HEK293 (cell line): ENCODE measurements at regions not wholly inside any gene's neighbourhood (a gene's known extent, or its start where the extent isn't known, plus 50 kb on each side); places are given as distances from the start of the nearest gene placed in this dataset.
A peak's percentile ranks its signal among the peaks of the same experiment; 100 is the strongest.

Experiments used
- EGR2 ChIP-seq: fragments of 450-650 bp; formaldehyde crosslinking; IDR thresholded peaks from 2 replicates; pipeline ENCODE4 v1.5.1; 2016; ENCODE audit warnings: low read depth, missing biosample characterization, missing genetic modification characterization
- MZF1 ChIP-seq: fragments of 450-650 bp; formaldehyde crosslinking; IDR thresholded peaks from 2 replicates; pipeline ENCODE4 v1.5.1; 2017; ENCODE audit warnings: missing biosample characterization, missing genetic modification characterization, borderline replicate concordance
- ZBTB17 ChIP-seq: fragments of 450-650 bp; formaldehyde crosslinking; IDR thresholded peaks from 2 replicates; pipeline ENCODE4 v1.5.1; 2016; ENCODE audit warnings: missing biosample characterization, missing genetic modification characterization
- ZBTB48 ChIP-seq: fragments of 450-650 bp; formaldehyde crosslinking; IDR thresholded peaks from 2 replicates; pipeline ENCODE4 v1.5.1; 2016; ENCODE audit warnings: missing biosample characterization, missing genetic modification characterization
- ZNF266 ChIP-seq: fragments of 450-650 bp; formaldehyde crosslinking; IDR thresholded peaks from 2 replicates; pipeline ENCODE4 v1.5.1; 2016; ENCODE audit warnings: missing biosample characterization, missing genetic modification characterization, low read depth
- ZNF600 ChIP-seq: fragments of 450-650 bp; formaldehyde crosslinking; IDR thresholded peaks from 2 replicates; pipeline ENCODE4 v1.5.1; 2016; ENCODE audit warnings: missing biosample characterization, missing genetic modification characterization
- TF ChIP-seq, protein P1 (sequence below): fragments of 450-650 bp; formaldehyde crosslinking; IDR thresholded peaks from 2 replicates; pipeline ENCODE4 v1.5.1; 2016; ENCODE audit warnings: missing biosample characterization, missing genetic modification characterization
- TF ChIP-seq, protein P2 (sequence below): fragments of 450-650 bp; formaldehyde crosslinking; IDR thresholded peaks from 2 replicates; pipeline ENCODE4 v1.5.1; 2016; ENCODE audit warnings: missing biosample characterization, missing genetic modification characterization
- TF ChIP-seq, protein P3 (sequence below): fragments of 450-650 bp; formaldehyde crosslinking; IDR thresholded peaks from 2 replicates; pipeline ENCODE4 v1.5.1; 2016; ENCODE audit warnings: missing biosample characterization, missing genetic modification characterization
- TF ChIP-seq, protein P4 (sequence below): fragments of 450-650 bp; formaldehyde crosslinking; IDR thresholded peaks from 2 replicates; pipeline ENCODE4 v1.5.1; 2016; ENCODE audit warnings: missing biosample characterization, missing genetic modification characterization
- TF ChIP-seq, protein P5 (sequence below): fragments of 450-650 bp; formaldehyde crosslinking; IDR thresholded peaks from 2 replicates; pipeline ENCODE4 v1.5.1; 2017; ENCODE audit warnings: missing biosample characterization, missing genetic modification characterization
- TF ChIP-seq, protein P6 (sequence below): fragments of 450-650 bp; formaldehyde crosslinking; optimal IDR thresholded peaks from 2 replicates; pipeline ENCODE3; 2016; ENCODE audit warnings: missing biosample characterization, mild to moderate bottlenecking, missing genetic modification characterization

DNA sequence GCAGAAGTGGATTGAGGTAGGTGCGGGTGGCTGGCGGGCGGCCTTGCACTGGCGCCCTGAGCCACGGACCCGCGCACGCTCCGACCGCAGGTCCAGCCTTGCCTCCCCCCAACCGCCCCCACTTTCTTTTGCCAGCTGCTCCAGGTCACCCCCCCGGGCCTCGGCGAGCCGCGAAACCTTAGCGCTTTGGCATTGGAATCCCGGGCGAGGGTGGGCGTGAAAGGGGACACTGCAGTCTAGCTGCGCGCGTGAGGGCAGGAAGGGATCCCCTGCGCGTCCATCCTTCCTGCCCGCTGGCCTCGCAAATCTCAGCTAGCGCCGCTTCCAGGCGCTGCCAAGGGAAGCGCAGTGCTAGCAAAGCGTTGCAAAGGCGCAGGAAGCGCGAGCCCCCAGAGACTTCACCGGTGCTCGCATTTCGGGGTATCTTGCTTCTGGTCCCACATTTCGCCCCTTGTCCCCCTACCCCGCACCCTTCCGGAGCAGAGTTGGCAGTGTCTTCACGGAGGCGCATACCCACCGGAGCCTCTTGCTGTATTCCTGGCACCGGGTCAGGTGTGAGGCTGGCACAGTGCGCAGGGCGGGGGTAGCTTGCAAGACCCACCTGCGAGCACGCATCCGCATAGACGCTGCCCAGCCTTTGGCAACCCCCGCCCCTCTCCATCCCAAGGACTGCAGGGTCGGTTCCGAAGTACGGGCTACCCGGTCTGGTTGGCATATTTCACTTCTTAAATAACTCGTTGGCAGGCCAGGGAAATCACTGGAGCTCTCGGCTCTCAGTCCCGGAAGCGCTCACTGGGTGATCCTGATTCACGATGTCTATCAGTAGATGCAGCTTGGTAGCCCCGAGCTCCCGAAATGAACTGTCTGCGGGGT is 104.4 kb downstream of the UCHL1 start (continued):
- TF ChIP-seq, protein P1, sequence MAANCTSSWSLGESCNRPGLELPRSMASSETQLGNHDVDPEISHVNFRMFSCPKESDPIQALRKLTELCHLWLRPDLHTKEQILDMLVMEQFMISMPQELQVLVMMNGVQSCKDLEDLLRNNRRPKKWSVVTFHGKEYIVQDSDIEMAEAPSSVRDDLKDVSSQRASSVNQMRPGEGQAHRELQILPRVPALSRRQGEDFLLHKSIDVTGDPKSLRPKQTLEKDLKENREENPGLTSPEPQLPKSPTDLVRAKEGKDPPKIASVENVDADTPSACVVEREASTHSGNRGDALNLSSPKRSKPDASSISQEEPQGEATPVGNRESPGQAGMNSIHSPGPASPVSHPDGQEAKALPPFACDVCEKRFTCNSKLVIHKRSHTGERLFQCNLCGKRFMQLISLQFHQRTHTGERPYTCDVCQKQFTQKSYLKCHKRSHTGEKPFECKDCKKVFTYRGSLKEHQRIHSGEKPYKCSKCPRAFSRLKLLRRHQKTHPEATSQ (tag by site-specific recombination): no peak
- TF ChIP-seq EGR2 (0 out of 2 replicates have a peak, but pooled peaks have one; percentile 18), ZNF600 (tag by site-specific recombination) (0 out of 2 replicates have a peak, but pooled peaks have one; percentile 10), MZF1 (tag by site-specific recombination) (no peak), ZBTB48 (tag by site-specific recombination) (0 out of 2 replicates have a peak, but pooled peaks have one; percentile 42), ZNF266 (tag by site-specific recombination) (no peak), ZBTB17 (tag by site-specific recombination) (peak; percentile 17; the same call in 1 of the 2 replicates)
- TF ChIP-seq, protein P2, sequence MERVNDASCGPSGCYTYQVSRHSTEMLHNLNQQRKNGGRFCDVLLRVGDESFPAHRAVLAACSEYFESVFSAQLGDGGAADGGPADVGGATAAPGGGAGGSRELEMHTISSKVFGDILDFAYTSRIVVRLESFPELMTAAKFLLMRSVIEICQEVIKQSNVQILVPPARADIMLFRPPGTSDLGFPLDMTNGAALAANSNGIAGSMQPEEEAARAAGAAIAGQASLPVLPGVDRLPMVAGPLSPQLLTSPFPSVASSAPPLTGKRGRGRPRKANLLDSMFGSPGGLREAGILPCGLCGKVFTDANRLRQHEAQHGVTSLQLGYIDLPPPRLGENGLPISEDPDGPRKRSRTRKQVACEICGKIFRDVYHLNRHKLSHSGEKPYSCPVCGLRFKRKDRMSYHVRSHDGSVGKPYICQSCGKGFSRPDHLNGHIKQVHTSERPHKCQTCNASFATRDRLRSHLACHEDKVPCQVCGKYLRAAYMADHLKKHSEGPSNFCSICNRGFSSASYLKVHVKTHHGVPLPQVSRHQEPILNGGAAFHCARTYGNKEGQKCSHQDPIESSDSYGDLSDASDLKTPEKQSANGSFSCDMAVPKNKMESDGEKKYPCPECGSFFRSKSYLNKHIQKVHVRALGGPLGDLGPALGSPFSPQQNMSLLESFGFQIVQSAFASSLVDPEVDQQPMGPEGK (tag by site-specific recombination): peak; percentile 47
- TF ChIP-seq, protein P3, sequence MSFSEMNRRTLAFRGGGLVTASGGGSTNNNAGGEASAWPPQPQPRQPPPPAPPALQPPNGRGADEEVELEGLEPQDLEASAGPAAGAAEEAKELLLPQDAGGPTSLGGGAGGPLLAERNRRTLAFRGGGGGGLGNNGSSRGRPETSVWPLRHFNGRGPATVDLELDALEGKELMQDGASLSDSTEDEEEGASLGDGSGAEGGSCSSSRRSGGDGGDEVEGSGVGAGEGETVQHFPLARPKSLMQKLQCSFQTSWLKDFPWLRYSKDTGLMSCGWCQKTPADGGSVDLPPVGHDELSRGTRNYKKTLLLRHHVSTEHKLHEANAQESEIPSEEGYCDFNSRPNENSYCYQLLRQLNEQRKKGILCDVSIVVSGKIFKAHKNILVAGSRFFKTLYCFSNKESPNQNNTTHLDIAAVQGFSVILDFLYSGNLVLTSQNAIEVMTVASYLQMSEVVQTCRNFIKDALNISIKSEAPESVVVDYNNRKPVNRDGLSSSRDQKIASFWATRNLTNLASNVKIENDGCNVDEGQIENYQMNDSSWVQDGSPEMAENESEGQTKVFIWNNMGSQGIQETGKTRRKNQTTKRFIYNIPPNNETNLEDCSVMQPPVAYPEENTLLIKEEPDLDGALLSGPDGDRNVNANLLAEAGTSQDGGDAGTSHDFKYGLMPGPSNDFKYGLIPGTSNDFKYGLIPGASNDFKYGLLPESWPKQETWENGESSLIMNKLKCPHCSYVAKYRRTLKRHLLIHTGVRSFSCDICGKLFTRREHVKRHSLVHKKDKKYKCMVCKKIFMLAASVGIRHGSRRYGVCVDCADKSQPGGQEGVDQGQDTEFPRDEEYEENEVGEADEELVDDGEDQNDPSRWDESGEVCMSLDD (tag by site-specific recombination): 0 out of 2 replicates have a peak, but pooled peaks have one; percentile 25
- TF ChIP-seq, protein P4, sequence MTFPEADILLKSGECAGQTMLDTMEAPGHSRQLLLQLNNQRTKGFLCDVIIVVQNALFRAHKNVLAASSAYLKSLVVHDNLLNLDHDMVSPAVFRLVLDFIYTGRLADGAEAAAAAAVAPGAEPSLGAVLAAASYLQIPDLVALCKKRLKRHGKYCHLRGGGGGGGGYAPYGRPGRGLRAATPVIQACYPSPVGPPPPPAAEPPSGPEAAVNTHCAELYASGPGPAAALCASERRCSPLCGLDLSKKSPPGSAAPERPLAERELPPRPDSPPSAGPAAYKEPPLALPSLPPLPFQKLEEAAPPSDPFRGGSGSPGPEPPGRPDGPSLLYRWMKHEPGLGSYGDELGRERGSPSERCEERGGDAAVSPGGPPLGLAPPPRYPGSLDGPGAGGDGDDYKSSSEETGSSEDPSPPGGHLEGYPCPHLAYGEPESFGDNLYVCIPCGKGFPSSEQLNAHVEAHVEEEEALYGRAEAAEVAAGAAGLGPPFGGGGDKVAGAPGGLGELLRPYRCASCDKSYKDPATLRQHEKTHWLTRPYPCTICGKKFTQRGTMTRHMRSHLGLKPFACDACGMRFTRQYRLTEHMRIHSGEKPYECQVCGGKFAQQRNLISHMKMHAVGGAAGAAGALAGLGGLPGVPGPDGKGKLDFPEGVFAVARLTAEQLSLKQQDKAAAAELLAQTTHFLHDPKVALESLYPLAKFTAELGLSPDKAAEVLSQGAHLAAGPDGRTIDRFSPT (tag by site-specific recombination): 0 out of 2 replicates have a peak, but pooled peaks have one; percentile 20
- TF ChIP-seq, protein P5, sequence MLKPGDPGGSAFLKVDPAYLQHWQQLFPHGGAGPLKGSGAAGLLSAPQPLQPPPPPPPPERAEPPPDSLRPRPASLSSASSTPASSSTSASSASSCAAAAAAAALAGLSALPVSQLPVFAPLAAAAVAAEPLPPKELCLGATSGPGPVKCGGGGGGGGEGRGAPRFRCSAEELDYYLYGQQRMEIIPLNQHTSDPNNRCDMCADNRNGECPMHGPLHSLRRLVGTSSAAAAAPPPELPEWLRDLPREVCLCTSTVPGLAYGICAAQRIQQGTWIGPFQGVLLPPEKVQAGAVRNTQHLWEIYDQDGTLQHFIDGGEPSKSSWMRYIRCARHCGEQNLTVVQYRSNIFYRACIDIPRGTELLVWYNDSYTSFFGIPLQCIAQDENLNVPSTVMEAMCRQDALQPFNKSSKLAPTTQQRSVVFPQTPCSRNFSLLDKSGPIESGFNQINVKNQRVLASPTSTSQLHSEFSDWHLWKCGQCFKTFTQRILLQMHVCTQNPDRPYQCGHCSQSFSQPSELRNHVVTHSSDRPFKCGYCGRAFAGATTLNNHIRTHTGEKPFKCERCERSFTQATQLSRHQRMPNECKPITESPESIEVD (tag by site-specific recombination): no peak
- TF ChIP-seq, protein P6, sequence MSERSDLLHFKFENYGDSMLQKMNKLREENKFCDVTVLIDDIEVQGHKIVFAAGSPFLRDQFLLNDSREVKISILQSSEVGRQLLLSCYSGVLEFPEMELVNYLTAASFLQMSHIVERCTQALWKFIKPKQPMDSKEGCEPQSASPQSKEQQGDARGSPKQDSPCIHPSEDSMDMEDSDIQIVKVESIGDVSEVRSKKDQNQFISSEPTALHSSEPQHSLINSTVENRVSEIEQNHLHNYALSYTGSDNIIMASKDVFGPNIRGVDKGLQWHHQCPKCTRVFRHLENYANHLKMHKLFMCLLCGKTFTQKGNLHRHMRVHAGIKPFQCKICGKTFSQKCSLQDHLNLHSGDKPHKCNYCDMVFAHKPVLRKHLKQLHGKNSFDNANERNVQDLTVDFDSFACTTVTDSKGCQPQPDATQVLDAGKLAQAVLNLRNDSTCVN: peak; percentile 83
